ENCODE measurements at regions not wholly inside any gene's neighbourhood (a gene's known extent, or its start where the extent isn't known, plus 50 kb on each side); places are given as distances from the start of the nearest gene placed in this dataset.

DNA sequence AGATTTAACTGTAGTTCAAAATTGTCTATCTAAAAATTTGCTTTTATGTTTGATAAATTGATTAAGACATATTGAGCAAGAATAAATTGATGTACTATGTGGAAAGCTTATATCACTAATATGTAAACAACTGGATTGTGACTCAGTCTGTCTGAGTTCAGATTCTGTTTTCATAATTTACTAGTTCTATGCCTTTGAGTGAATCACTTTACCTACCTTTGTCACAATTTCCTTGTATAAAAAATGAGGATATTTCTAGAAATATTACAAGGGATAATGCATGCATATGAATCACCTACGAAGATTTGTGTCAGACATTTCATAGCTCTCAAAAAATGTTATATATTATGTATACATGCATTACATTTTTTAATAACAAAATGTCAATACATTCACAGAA, 245.1 kb upstream of the ZWINT start:
- TF ChIP-seq, protein P1, sequence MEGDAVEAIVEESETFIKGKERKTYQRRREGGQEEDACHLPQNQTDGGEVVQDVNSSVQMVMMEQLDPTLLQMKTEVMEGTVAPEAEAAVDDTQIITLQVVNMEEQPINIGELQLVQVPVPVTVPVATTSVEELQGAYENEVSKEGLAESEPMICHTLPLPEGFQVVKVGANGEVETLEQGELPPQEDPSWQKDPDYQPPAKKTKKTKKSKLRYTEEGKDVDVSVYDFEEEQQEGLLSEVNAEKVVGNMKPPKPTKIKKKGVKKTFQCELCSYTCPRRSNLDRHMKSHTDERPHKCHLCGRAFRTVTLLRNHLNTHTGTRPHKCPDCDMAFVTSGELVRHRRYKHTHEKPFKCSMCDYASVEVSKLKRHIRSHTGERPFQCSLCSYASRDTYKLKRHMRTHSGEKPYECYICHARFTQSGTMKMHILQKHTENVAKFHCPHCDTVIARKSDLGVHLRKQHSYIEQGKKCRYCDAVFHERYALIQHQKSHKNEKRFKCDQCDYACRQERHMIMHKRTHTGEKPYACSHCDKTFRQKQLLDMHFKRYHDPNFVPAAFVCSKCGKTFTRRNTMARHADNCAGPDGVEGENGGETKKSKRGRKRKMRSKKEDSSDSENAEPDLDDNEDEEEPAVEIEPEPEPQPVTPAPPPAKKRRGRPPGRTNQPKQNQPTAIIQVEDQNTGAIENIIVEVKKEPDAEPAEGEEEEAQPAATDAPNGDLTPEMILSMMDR (IDR thresholded peaks at IDR 0.05) = no peak
- TF ChIP-seq POLR2A (IDR thresholded peaks at IDR 0.05) = no peak
